ENCODE measurements at regions not wholly inside any gene's neighbourhood (a gene's known extent, or its start where the extent isn't known, plus 50 kb on each side); places are given as distances from the start of the nearest gene placed in this dataset.
"Not testable (repeated sequence)": the region's sequence is repeated elsewhere in the genome, so short reads cannot be mapped to it uniquely, and the experiment has no call there.

DNA sequence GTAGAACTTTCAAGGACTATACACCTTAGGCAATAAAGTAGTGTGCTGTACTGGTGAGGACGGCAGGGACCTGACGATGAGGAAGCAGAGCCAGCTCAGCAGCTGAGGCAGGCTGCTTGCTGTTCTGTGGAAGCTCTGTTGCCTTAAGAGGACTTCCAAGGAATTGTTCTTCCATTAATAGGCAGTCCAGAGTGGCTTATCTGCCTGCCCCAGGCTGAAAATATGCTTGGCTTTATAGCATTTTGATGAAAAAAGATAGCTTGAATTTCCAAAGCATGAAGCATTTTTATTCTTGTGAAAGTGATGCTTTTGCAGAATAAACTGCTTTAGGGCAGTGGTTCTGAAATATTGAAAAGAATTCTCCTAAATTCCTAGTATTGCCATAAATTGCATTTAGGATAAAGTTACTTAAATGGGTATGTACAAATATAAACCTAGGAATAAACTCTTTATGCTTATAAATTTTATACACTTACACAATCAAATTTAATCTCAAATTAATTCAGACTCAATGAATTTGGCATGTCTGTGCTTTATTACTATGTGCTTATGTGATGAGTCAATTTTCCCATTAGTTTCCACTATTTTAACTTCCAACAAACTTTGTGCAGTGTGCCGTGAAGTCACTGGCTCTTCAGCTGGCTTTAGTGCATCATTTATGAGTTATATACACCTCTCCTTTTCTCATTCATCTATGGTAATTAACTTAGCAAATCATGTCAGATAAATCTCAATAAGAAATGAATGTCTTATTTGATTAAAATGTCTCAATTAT is 231.0 kb upstream of the RASGRP1 start:
- no peak overlapping the region for H3K9ac ChIP-seq (ENCODE audit: low read depth, low read length)
- H3K4me1 ChIP-seq (ENCODE audit: insufficient read depth, low read length) = no peaks in the 10 kb centered on the region
- no peaks in the 10 kb centered on the region for H3K36me3 ChIP-seq (ENCODE audit: insufficient read depth, low read length)
- H3K9me3 ChIP-seq (ENCODE audit: control insufficient read depth, insufficient read depth, low read length) = no peaks in the 10 kb centered on the region

DNA sequence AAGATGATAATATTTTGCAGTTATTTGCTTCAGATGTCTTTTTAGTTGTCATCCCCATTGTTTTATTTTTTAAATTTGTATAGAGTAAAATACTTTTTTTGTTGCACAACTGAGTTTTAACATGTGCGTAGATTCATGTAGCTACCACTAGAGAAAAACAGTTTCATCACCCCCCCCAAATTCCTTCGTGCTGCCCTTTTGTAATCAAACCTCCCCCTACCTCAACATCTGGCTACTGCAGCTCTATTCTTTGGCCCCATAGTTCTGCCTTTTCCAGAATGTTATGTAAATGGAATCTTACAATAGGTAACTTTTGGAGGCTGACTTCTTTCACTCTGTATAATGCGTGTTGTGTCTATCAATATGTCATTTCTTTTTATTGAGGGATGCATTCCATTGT is 232.0 kb upstream of the RASGRP1 start:
- H3K9ac ChIP-seq (ENCODE audit: low read depth, low read length) = no peak overlapping the region
- H3K36me3 ChIP-seq (ENCODE audit: insufficient read depth, low read length) = no peaks in the 10 kb centered on the region
- H3K4me1 ChIP-seq (ENCODE audit: insufficient read depth, low read length) = no peaks in the 10 kb centered on the region
- H3K9me3 ChIP-seq (ENCODE audit: control insufficient read depth, insufficient read depth, low read length) = no peaks in the 10 kb centered on the region

GRCh38 chr15:38797506-38797905 is 232.9 kb upstream of the RASGRP1 start:
- not testable (repeated sequence) for H3K36me3 ChIP-seq (ENCODE audit: insufficient read depth, low read length); H3K9me3 ChIP-seq (ENCODE audit: control insufficient read depth, insufficient read depth, low read length); H3K4me1 ChIP-seq (ENCODE audit: insufficient read depth, low read length); H3K9ac ChIP-seq (ENCODE audit: low read depth, low read length)

- H3K4me1 ChIP-seq (ENCODE audit: insufficient read depth, low read length); H3K9me3 ChIP-seq (ENCODE audit: control insufficient read depth, insufficient read depth, low read length); H3K9ac ChIP-seq (ENCODE audit: low read depth, low read length); H3K36me3 ChIP-seq (ENCODE audit: insufficient read depth, low read length): not testable (repeated sequence)
These were observed 234.6 kb upstream of the RASGRP1 start for GRCh38 chr15:38799202-38799601.

GRCh38 chr15:38809621-38810020 is 245.0 kb upstream of the RASGRP1 start:
- H3K9ac ChIP-seq (ENCODE audit: low read depth, low read length) = no peak overlapping the region
- H3K36me3 ChIP-seq (ENCODE audit: insufficient read depth, low read length) = no peaks in the 10 kb centered on the region
- H3K9me3 ChIP-seq (ENCODE audit: control insufficient read depth, insufficient read depth, low read length) = no peaks in the 10 kb centered on the region
- H3K4me1 ChIP-seq (ENCODE audit: insufficient read depth, low read length) = no peaks in the 10 kb centered on the region

DNA sequence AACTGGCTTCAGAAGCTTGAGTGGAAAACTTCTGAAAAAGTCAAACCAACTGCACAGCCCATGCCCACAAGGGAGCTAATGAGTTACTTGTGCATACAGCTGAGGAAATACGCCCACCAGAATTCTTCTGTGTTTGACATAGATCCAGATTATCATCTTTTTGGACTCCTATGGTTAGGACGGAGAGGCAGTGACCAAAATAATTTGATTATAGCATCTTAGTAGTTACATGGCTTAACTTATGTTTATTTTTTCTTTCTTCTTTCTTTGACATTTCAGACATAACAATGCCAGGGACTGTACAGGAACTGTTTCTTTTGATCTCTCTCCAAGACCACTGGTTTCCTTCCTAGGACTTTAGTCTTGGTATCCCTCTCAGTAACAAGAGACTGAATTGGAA is 246.1 kb upstream of the RASGRP1 start:
- no peak overlapping the region for H3K9ac ChIP-seq (ENCODE audit: low read depth, low read length)
- H3K9me3 ChIP-seq (ENCODE audit: control insufficient read depth, insufficient read depth, low read length) = no peaks in the 10 kb centered on the region
- no peaks in the 10 kb centered on the region for H3K36me3 ChIP-seq (ENCODE audit: insufficient read depth, low read length)
- no peaks in the 10 kb centered on the region for H3K4me1 ChIP-seq (ENCODE audit: insufficient read depth, low read length)

DNA sequence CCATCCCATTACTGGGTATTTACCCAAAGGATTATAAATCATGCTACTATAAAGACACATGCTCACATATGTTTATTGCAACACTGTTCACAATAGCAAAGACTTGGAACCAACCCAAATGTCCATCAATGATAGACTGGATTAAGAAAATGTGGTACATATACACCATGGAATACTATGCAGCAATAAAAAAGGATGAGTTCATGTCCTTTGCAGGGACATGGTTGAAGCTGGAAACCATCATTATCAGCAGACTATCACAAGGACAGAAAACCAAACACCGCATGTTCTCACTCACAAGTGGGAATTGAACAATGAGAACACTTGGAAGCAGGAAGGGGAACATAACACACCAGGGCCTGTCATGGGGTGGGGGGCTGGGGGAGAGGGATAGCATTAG is 249.6 kb upstream of the RASGRP1 start:
- not testable (repeated sequence) for H3K9ac ChIP-seq (ENCODE audit: low read depth, low read length); H3K4me1 ChIP-seq (ENCODE audit: insufficient read depth, low read length); H3K9me3 ChIP-seq (ENCODE audit: control insufficient read depth, insufficient read depth, low read length); H3K36me3 ChIP-seq (ENCODE audit: insufficient read depth, low read length)

DNA sequence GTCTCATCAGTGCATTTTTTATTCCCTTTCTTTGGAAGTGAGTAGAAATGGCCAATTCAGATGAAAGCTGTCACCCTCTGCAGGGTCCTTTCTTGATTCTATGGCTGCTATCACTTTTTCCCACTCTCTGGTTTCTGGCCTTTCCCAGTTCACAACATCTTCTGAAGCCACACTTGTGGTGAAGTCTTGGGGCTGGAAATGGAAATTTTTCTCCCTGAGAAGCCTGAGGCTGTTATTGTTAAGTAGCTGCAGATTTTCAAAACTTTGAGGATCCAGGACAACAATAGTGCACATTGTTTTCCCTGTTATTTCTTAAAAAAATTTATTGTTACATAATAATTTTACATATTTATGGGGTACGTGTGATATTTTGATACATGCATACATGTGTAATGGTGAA is 250.3 kb upstream of the RASGRP1 start:
- H3K9me3 ChIP-seq (ENCODE audit: control insufficient read depth, insufficient read depth, low read length) = no peaks in the 10 kb centered on the region
- H3K4me1 ChIP-seq (ENCODE audit: insufficient read depth, low read length) = no peaks in the 10 kb centered on the region
- H3K9ac ChIP-seq (ENCODE audit: low read depth, low read length) = no peak overlapping the region
- H3K36me3 ChIP-seq (ENCODE audit: insufficient read depth, low read length) = no peaks in the 10 kb centered on the region

DNA sequence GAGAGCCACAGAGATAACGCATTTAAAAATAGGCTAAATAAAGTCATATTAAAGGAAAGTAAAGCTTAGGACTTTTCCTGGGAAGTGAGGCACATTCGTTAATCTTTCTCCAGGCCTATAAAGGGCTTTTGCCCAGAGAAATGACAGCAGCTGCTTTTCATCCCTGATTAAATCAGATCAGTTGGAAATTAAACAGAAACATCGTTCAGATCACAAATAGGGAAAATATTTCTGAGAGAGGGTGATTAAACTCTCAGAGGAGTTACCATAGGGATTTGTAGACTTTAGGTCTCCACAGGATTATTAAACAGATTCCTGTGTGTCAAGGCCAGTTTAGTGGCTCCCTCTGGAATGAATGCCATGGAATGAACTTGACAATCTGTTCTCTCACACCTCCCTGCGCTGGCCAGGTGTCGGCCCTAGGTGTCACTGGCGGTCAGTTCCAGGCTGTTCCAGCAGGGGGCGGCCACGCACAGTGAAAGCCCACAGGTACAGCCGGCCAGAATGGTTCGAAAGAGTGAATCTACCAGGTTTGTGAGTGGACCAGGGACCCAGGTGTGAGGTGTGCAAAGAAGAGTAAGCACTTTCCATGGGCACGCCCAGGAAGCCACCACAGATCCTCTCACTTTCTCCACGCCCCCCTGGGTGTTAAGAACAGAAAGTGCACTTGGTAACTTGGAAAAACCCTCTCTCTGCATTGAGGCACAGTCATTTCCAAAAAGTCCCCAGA is 253.0 kb upstream of the RASGRP1 start:
- no peak overlapping the region for H3K9ac ChIP-seq (ENCODE audit: low read depth, low read length)
- no peaks in the 10 kb centered on the region for H3K36me3 ChIP-seq (ENCODE audit: insufficient read depth, low read length)

DNA sequence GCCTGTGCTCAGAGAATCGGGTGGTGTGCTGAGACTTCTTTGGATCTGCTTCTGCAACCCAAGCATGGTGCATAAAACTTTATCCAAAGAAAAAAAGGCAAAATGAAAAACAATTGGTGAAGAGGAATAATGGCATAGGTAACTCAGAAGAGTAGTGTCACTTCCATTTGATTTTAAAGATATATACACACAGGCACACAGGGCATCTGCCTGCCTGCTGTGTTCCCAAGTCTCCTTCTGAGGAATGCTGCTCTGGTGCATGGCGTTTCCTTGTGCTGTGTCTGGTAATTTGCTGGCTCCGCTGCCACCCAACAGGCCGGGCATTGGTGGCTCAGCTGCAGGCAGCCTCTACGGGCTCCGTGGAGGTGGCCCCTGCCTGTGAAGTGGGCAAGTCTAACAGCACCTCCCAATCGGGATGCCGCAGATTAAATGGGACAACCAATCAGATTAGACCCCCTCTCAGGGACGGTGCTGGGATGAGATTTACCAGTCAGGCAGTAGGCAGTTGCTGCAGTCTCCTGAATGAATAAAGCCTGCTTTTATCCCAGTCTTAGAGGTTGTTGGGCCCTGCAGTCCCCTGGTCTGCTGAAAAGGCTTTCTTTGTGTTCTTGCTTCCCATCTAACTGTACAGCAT is 253.7 kb upstream of the RASGRP1 start:
- no peaks in the 10 kb centered on the region for H3K4me1 ChIP-seq (ENCODE audit: insufficient read depth, low read length)
- no peak overlapping the region for H3K9ac ChIP-seq (ENCODE audit: low read depth, low read length)
- no peaks in the 10 kb centered on the region for H3K36me3 ChIP-seq (ENCODE audit: insufficient read depth, low read length)
- H3K9me3 ChIP-seq (ENCODE audit: control insufficient read depth, insufficient read depth, low read length) = no peaks in the 10 kb centered on the region

More for the DNA sequence above, 253.0 kb upstream of the RASGRP1 start:
- Histone ChIP-seq H3K9me3 (ENCODE audit: control insufficient read depth, insufficient read depth, low read length) (no peaks in the 10 kb centered on the region), H3K4me1 (ENCODE audit: insufficient read depth, low read length) (no peaks in the 10 kb centered on the region)

GRCh38 chr15:38819387-38819950 is 254.9 kb upstream of the RASGRP1 start:
- Histone ChIP-seq H3K9me3 (ENCODE audit: control insufficient read depth, insufficient read depth, low read length) (no peaks in the 10 kb centered on the region), H3K36me3 (ENCODE audit: insufficient read depth, low read length) (no peaks in the 10 kb centered on the region), H3K4me1 (ENCODE audit: insufficient read depth, low read length) (no peaks in the 10 kb centered on the region), H3K9ac (ENCODE audit: low read depth, low read length) (no peak overlapping the region)

- Histone ChIP-seq H3K9ac (ENCODE audit: low read depth, low read length) (no peak overlapping the region), H3K4me1 (ENCODE audit: insufficient read depth, low read length) (peaks cover 4% of the 10 kb centered on the region; the same call in 1 of the 2 replicates), H3K36me3 (ENCODE audit: insufficient read depth, low read length) (no peaks in the 10 kb centered on the region), H3K9me3 (ENCODE audit: control insufficient read depth, insufficient read depth, low read length) (no peaks in the 10 kb centered on the region)
These were observed 258.6 kb upstream of the RASGRP1 start for GRCh38 chr15:38823263-38823662.

DNA sequence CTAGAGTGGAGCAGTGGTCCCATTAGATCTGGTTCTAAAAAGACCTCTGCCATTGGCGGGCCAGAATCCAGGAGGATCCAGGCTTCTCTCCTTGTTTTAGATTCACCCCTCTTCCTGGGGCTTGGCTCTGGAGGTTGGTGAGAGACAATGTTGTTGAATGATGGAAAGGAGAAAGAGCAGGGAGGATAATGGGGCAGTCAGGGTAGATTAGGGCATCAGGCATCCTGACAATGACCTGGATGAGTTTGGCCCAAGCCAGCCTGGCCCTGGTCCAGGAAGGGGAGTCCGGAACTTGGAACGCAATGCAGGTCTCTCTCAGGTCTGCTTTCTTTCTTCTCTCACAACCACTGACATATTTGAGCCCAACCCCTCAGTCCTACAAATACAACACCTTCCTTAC is 260.1 kb upstream of the RASGRP1 start:
- peaks cover 5% of the 10 kb centered on the region; the same call in 1 of the 2 replicates for H3K4me1 ChIP-seq (ENCODE audit: insufficient read depth, low read length)
- H3K9me3 ChIP-seq (ENCODE audit: control insufficient read depth, insufficient read depth, low read length) = no peaks in the 10 kb centered on the region
- no peak overlapping the region for H3K9ac ChIP-seq (ENCODE audit: low read depth, low read length)
- no peaks in the 10 kb centered on the region for H3K36me3 ChIP-seq (ENCODE audit: insufficient read depth, low read length)

- Histone ChIP-seq H3K4me1 (ENCODE audit: insufficient read depth, low read length) (peaks cover 5% of the 10 kb centered on the region; the same call in 1 of the 2 replicates), H3K36me3 (ENCODE audit: insufficient read depth, low read length) (no peaks in the 10 kb centered on the region), H3K9me3 (ENCODE audit: control insufficient read depth, insufficient read depth, low read length) (no peaks in the 10 kb centered on the region), H3K9ac (ENCODE audit: low read depth, low read length) (no peak overlapping the region)
These were observed 262.3 kb upstream of the RASGRP1 start for GRCh38 chr15:38826880-38827279.

All from ES-I3 (cell line).